ENCODE measurements at regions not wholly inside any gene's neighbourhood (a gene's known extent, or its start where the extent isn't known, plus 50 kb on each side); places are given as distances from the start of the nearest gene placed in this dataset.

GRCh38 chr10:65319493-65319892, 1606.3 kb upstream of the LRRTM3 start:
- Histone ChIP-seq H3K79me2 (ENCODE audit: low read length) (no peaks in the 10 kb centered on the region), H3K27me3 (replicated peaks; ENCODE audit: insufficient read depth, low read length) (no peaks in the 10 kb centered on the region), H3K9me2 (replicated peaks; ENCODE audit: insufficient read depth, low read length) (no peaks in the 10 kb centered on the region), H3K27ac (ENCODE audit: low read length) (no peak overlapping the region), H3K36me3 (replicated peaks; ENCODE audit: insufficient read depth, low read length) (no peaks in the 10 kb centered on the region), H4K20me1 (ENCODE audit: insufficient read depth, low read length) (no peaks in the 10 kb centered on the region), H3K4me2 (ENCODE audit: low read depth, low read length) (no peak overlapping the region), H3K9me3 (replicated peaks; ENCODE audit: insufficient read depth, low read length) (no peaks in the 10 kb centered on the region), H3F3A (ENCODE audit: insufficient read depth, low read length) (no peaks in the 10 kb centered on the region), H3K4me1 (ENCODE audit: low read length) (no peaks in the 10 kb centered on the region), H3K4me3 (ENCODE audit: low read length) (no peak overlapping the region), H3K9ac (ENCODE audit: low read length) (no peak overlapping the region), H2AFZ (ENCODE audit: low read length) (no peak overlapping the region)
- no peak for TF ChIP-seq CTCF (IDR thresholded peaks at IDR 0.05; ENCODE audit: low read length)
- no peak for DNase-seq

DNA sequence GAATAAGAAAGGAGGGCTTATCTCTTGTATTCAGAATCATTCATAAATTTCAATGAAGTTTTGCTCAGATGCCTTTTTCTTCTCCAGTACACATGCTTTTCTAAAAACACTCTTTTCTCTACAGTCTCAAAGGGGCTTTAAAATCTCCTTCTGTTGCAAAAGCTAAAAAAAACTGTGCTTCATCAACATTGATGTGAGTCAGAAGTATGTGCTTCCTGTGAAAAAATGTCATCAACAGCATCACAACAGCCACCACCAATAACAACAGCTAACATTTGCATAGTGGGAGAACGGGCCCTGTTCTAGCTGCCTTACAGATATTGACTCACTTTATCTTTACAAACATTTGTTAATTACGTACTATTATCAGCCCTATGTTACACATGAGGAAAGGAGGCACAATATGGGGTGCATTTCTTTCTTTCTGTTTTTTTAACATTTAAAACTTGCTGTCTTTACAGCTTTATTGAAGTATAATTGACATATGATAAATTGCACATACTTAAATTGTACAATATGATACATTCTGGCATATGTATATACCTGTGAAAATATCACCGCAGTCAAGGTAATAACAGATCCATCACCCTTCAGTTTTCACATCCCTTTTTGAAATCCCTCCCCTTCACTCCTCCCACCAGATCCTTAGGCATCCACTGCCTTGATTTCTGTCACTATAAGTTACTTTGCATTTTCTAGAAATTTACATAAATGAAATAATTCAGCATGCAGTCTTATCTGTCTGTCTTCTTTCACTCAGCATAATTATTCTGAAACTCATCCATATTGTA, 1605.4 kb upstream of the LRRTM3 start:
- H4K20me1 ChIP-seq (ENCODE audit: insufficient read depth, low read length) = no peaks in the 10 kb centered on the region
- no peak overlapping the region for H3K4me2 ChIP-seq (ENCODE audit: low read depth, low read length)
- no peaks in the 10 kb centered on the region for H3K36me3 ChIP-seq (replicated peaks; ENCODE audit: insufficient read depth, low read length)
- no peak for DNase-seq
- H3K79me2 ChIP-seq (ENCODE audit: low read length) = no peaks in the 10 kb centered on the region
- no peaks in the 10 kb centered on the region for H3F3A ChIP-seq (ENCODE audit: insufficient read depth, low read length)
- no peaks in the 10 kb centered on the region for H3K9me3 ChIP-seq (replicated peaks; ENCODE audit: insufficient read depth, low read length)
- no peaks in the 10 kb centered on the region for H3K9me2 ChIP-seq (replicated peaks; ENCODE audit: insufficient read depth, low read length)
- H3K4me1 ChIP-seq (ENCODE audit: low read length) = no peaks in the 10 kb centered on the region
- no peak for TF ChIP-seq EZH2 (optimal IDR thresholded peaks at IDR 0.05; ENCODE audit: low read depth, low read length)
- no peak for TF ChIP-seq EZH2phosphoT487 (IDR thresholded peaks at IDR 0.05; ENCODE audit: low read length)
- TF ChIP-seq CTCF (IDR thresholded peaks at IDR 0.05; ENCODE audit: low read length) = no peak
- H3K9ac ChIP-seq (ENCODE audit: low read length) = no peak overlapping the region
- no peak overlapping the region for H3K4me3 ChIP-seq (ENCODE audit: low read length)
- no peaks in the 10 kb centered on the region for H3K27me3 ChIP-seq (replicated peaks; ENCODE audit: insufficient read depth, low read length)
- no peak overlapping the region for H2AFZ ChIP-seq (ENCODE audit: low read length)
- no peak overlapping the region for H3K27ac ChIP-seq (ENCODE audit: low read length)

- Histone ChIP-seq H3K4me1 (ENCODE audit: low read length) (no peaks in the 10 kb centered on the region), H3K79me2 (ENCODE audit: low read length) (no peaks in the 10 kb centered on the region), H3K9me3 (replicated peaks; ENCODE audit: insufficient read depth, low read length) (no peaks in the 10 kb centered on the region), H3K27ac (ENCODE audit: low read length) (no peak overlapping the region), H3K36me3 (replicated peaks; ENCODE audit: insufficient read depth, low read length) (no peaks in the 10 kb centered on the region), H3K4me2 (ENCODE audit: low read depth, low read length) (no peak overlapping the region), H3K9me2 (replicated peaks; ENCODE audit: insufficient read depth, low read length) (no peaks in the 10 kb centered on the region), H3K4me3 (ENCODE audit: low read length) (no peak overlapping the region), H2AFZ (ENCODE audit: low read length) (no peak overlapping the region), H3K27me3 (replicated peaks; ENCODE audit: insufficient read depth, low read length) (no peaks in the 10 kb centered on the region), H3F3A (ENCODE audit: insufficient read depth, low read length) (no peaks in the 10 kb centered on the region), H3K9ac (ENCODE audit: low read length) (no peak overlapping the region), H4K20me1 (ENCODE audit: insufficient read depth, low read length) (no peaks in the 10 kb centered on the region)
- no peak for DNase-seq
- no peak for TF ChIP-seq EZH2phosphoT487 (IDR thresholded peaks at IDR 0.05; ENCODE audit: low read length)
- no peak for TF ChIP-seq EZH2 (optimal IDR thresholded peaks at IDR 0.05; ENCODE audit: low read depth, low read length)
- TF ChIP-seq CTCF (IDR thresholded peaks at IDR 0.05; ENCODE audit: low read length) = no peak
Measured at GRCh38 chr10:65323802-65324201, 1602.0 kb upstream of the LRRTM3 start.

Data from MM.1S (cell line).